Liver (tissue), 8 donors: ENCODE measurements at regions not wholly inside any gene's neighbourhood (a gene's known extent, or its start where the extent isn't known, plus 50 kb on each side); places are given as distances from the start of the nearest gene placed in this dataset.

ENCODE experiments used
- DNase-seq: peaks from one replicate; pipeline ENCODE4 v3.0.0-alpha.2; 2017; ENCODE audit warnings: low spot score
- H3K27ac ChIP-seq, 2 donors: one replicate each; pipeline ENCODE4 v1.7.0; 2013; ENCODE audit warnings: inconsistent platforms in 2 of 2, low read length in 2 of 2, control low read depth in 1 of 2, low read depth in 1 of 2, mild to moderate bottlenecking in 1 of 2
- H3K27me3 ChIP-seq, 4 donors: one replicate each; pipeline versions ENCODE4 v1.6.1 to v1.7.0; 2013; ENCODE audit warnings: low read length in 3 of 4, inconsistent platforms in 1 of 4, mild to moderate bottlenecking in 1 of 4, moderate library complexity in 1 of 4; ENCODE audit not compliant: control insufficient read depth in 4 of 4, insufficient read depth in 4 of 4
- H3K36me3 ChIP-seq, 4 donors: one replicate each; pipeline versions ENCODE4 v1.6.1 to v1.7.0; 2013; ENCODE audit warnings: low read length in 3 of 4, mild to moderate bottlenecking in 3 of 4, low read depth in 1 of 4, moderate library complexity in 1 of 4; ENCODE audit not compliant: control insufficient read depth in 4 of 4, insufficient read depth in 3 of 4
- H3K4me1 ChIP-seq, 4 donors: one replicate each; pipeline versions ENCODE4 v1.6.1 to v1.7.0; 2013; ENCODE audit warnings: low read length in 3 of 4, mild to moderate bottlenecking in 3 of 4, moderate library complexity in 1 of 4; ENCODE audit not compliant: control insufficient read depth in 4 of 4, insufficient read depth in 4 of 4
- H3K4me3 ChIP-seq, 3 donors: one replicate each; pipeline versions ENCODE4 v1.6.1 to v1.7.0; 2013; ENCODE audit warnings: low read length in 3 of 3, control low read depth in 1 of 3, low read depth in 1 of 3, mild to moderate bottlenecking in 1 of 3
- H3K9ac ChIP-seq, 2 donors: one replicate each; pipeline ENCODE4 v1.7.0; 2013; ENCODE audit warnings: low read length in 2 of 2, mild to moderate bottlenecking in 2 of 2, moderate library complexity in 2 of 2, control low read depth in 1 of 2, low read depth in 1 of 2
- H3K9me3 ChIP-seq, 4 donors: one replicate each; pipeline versions ENCODE4 v1.6.1 to v1.7.0; 2013; ENCODE audit warnings: low read length in 3 of 4; ENCODE audit not compliant: control insufficient read depth in 4 of 4
- ATF3 ChIP-seq: IDR thresholded peaks from 2 replicates; pipeline ENCODE4 v1.6.1; 2016; ENCODE audit warnings: antibody characterized with exemption
- CTCF ChIP-seq: fragments of 150-350 bp; IDR thresholded peaks from 2 replicates; pipeline ENCODE4 v1.5.1; 2017; ENCODE audit warnings: improper control_type of control experiment, low read depth, low read length; ENCODE audit not compliant: missing input control
- EGR1 ChIP-seq, 2 donors: IDR thresholded peaks; 2 replicates each; pipeline ENCODE4 v1.6.1; 2016 to 2018; ENCODE audit warnings: antibody characterized with exemption in 2 of 2, low read depth in 2 of 2
- FOXA2 ChIP-seq: IDR thresholded peaks from 2 replicates; pipeline ENCODE4 v1.6.1; 2016; ENCODE audit warnings: antibody characterized with exemption
- GABPA ChIP-seq, 2 donors: IDR thresholded peaks in 1 of 2; conservative IDR thresholded peaks in 1 of 2; 2 replicates each; pipeline ENCODE4 v1.6.1; 2016; ENCODE audit warnings: antibody characterized with exemption in 2 of 2, mild to moderate bottlenecking in 1 of 2, moderate library complexity in 1 of 2
- HNF4A ChIP-seq, 2 donors: conservative IDR thresholded peaks; 2 replicates each; pipeline ENCODE4 v1.6.1; 2016; ENCODE audit warnings: antibody characterized with exemption in 2 of 2, mild to moderate bottlenecking in 2 of 2
- HNF4G ChIP-seq: IDR thresholded peaks from 2 replicates; pipeline ENCODE4 v1.6.1; 2016; ENCODE audit warnings: antibody characterized with exemption
- JUND ChIP-seq, 2 donors: IDR thresholded peaks; 2 replicates each; pipeline ENCODE4 v1.6.1; 2016; ENCODE audit warnings: antibody characterized with exemption in 2 of 2
- MAX ChIP-seq: IDR thresholded peaks from 2 replicates; pipeline ENCODE4 v1.6.1; 2016; ENCODE audit warnings: antibody characterized with exemption
- NR2F2 ChIP-seq: IDR thresholded peaks from 2 replicates; pipeline ENCODE4 v1.6.1; 2016; ENCODE audit warnings: antibody characterized with exemption
- RAD21 ChIP-seq, 2 donors: IDR thresholded peaks; 2 replicates each; pipeline ENCODE4 v1.6.1; 2016; ENCODE audit warnings: antibody characterized with exemption in 2 of 2, mild to moderate bottlenecking in 2 of 2
- REST ChIP-seq: IDR thresholded peaks from 2 replicates; pipeline ENCODE4 v1.6.1; 2016; ENCODE audit warnings: antibody characterized with exemption, mild to moderate bottlenecking
- RXRA ChIP-seq, 2 donors: IDR thresholded peaks; 2 replicates each; pipeline ENCODE4 v1.6.1; 2017 to 2018; ENCODE audit warnings: antibody characterized with exemption in 2 of 2, mild to moderate bottlenecking in 1 of 2
- SP1 ChIP-seq: IDR thresholded peaks from 2 replicates; pipeline ENCODE4 v1.6.1; 2018; ENCODE audit warnings: antibody characterized with exemption, mild to moderate bottlenecking
- TAF1 ChIP-seq: conservative IDR thresholded peaks from 2 replicates; pipeline ENCODE4 v1.6.1; 2016; ENCODE audit warnings: antibody characterized with exemption, mild to moderate bottlenecking
- YY1 ChIP-seq: IDR thresholded peaks from 2 replicates; pipeline ENCODE4 v1.6.1; 2016; ENCODE audit warnings: antibody characterized with exemption, mild to moderate bottlenecking
- ZBTB33 ChIP-seq: IDR thresholded peaks from 2 replicates; pipeline ENCODE4 v1.6.1; 2016; ENCODE audit warnings: antibody characterized with exemption
- WGBS: extraction: QIAGEN DNeasy Blood & Tissue Kit; methylation state at CpG from one replicate; pipeline ENCODE4 v1.1.7; 2013; 5-methylcytosine and 5-hydroxymethylcytosine counted together
- donor health status: healthy.
- donor health status: healthy.
- donor health status: healthy.
- donor health status: healthy.
- donor health status: healthy.

GRCh38 chr6:74447013-74447412 lies 751.0 kb downstream of the CD109 start:
- WGBS, result 68% methylated on average over 5 of the region's 5 CpGs
- no peak overlapping the region for H3K4me3 ChIP-seq

More at GRCh38 chr6:74447013-74447412, 751.0 kb downstream of the CD109 start:
- no peaks in the 10 kb centered on the region for H3K9me3 ChIP-seq
- H3K27me3 ChIP-seq, result peaks cover 0 to 2% (median 0%) of the 10 kb centered on the region in 4 donors
- TF ChIP-seq MAX (no peak), EGR1 (IDR thresholded peaks at IDR 0.05; ENCODE audit: low read depth in 2 of 2) (no peak), ATF3 (no peak), ZBTB33 (no peak), CTCF (no peak), HNF4G (no peak), REST (no peak), FOXA2 (no peak), TAF1 (no peak), NR2F2 (no peak), HNF4A (conservative IDR thresholded peaks at IDR 0.05) (no peak), JUND (IDR thresholded peaks at IDR 0.05) (no peak), RXRA (IDR thresholded peaks at IDR 0.05) (no peak), RAD21 (IDR thresholded peaks at IDR 0.05) (no peak), YY1 (no peak), SP1 (no peak), GABPA (IDR thresholded peaks at IDR 0.05 in 1 of 2, conservative IDR thresholded peaks at IDR 0.05 in 1 of 2) (no peak)
- H3K4me1 ChIP-seq, result no peaks in the 10 kb centered on the region
- no peak for DNase-seq
- H3K36me3 ChIP-seq, result no peaks in the 10 kb centered on the region
- H3K9ac ChIP-seq, result no peak overlapping the region
- H3K27ac ChIP-seq, result no peak overlapping the region
